GM12878 (cell line): ENCODE measurements at regions not wholly inside any gene's neighbourhood (a gene's known extent, or its start where the extent isn't known, plus 50 kb on each side); places are given as distances from the start of the nearest gene placed in this dataset.

ENCODE experiments used
- BCLAF1 ChIP-seq: fragments of 450-650 bp; IDR thresholded peaks from 2 replicates; pipeline ENCODE4 v1.6.1; 2017; ENCODE audit warnings: antibody characterized with exemption, mild to moderate bottlenecking, moderate library complexity
- CTCF ChIP-seq, 3 experiments: IDR thresholded peaks in 2 of 3; conservative IDR thresholded peaks in 1 of 3; 2 replicates each; pipeline ENCODE4 v1.5.1; 2011; ENCODE audit warnings: low read depth in 3 of 3, low read length in 3 of 3, mild to moderate bottlenecking in 3 of 3, control low read depth in 2 of 3, moderate library complexity in 2 of 3, inconsistent platforms in 1 of 3, mixed read lengths in 1 of 3; ENCODE audit not compliant: control insufficient read depth in 2 of 3, insufficient read depth in 1 of 3; ENCODE audit errors: extremely low read depth in 1 of 3
- ESRRA ChIP-seq: IDR thresholded peaks from 2 replicates; pipeline ENCODE4 v1.6.1; 2012; ENCODE audit warnings: mild to moderate bottlenecking, low read length, improper control_type of control experiment
- SMC3 ChIP-seq: IDR thresholded peaks from 2 replicates; pipeline ENCODE4 v1.6.1; 2011; ENCODE audit warnings: low read length, improper control_type of control experiment, borderline replicate concordance

- TF ChIP-seq BCLAF1, result no peak
- no peak for TF ChIP-seq SMC3
- TF ChIP-seq CTCF (IDR thresholded peaks at IDR 0.05 in 2 of 3, conservative IDR thresholded peaks at IDR 0.05 in 1 of 3; ENCODE audit: control insufficient read depth in 2 of 3, extremely low read depth in 1 of 3, insufficient read depth in 1 of 3, low read depth in 3 of 3, low read length in 3 of 3), result no peak
- no peak for TF ChIP-seq ESRRA
Observed at GRCh38 chr14:37826869-37827268, 231.4 kb downstream of the TTC6 start.
